Mesenchymal stem cell (in vitro differentiated cells and primary cell): ENCODE measurements at regions not wholly inside any gene's neighbourhood (a gene's known extent, or its start where the extent isn't known, plus 50 kb on each side); places are given as distances from the start of the nearest gene placed in this dataset.
"Not testable (repeated sequence)": the region's sequence is repeated elsewhere in the genome, so short reads cannot be mapped to it uniquely, and the experiment has no call there.

Experiments used
- DNase-seq: peaks from one replicate; pipeline ENCODE4 v3.0.0-alpha.2; 2013
- H2AFZ ChIP-seq: one replicate; pipeline ENCODE4 v1.6.1; 2013; ENCODE audit warnings: low read depth, mild to moderate bottlenecking, control low read depth, inconsistent platforms, low read length, moderate library complexity
- H2AK5ac ChIP-seq: 2 replicates; pipeline ENCODE4 v1.6.1; 2013; ENCODE audit warnings: low read length, moderate library complexity, mild to moderate bottlenecking, inconsistent platforms; ENCODE audit not compliant: severe bottlenecking
- H2BK120ac ChIP-seq: one replicate; pipeline ENCODE4 v1.6.1; 2013; ENCODE audit warnings: low read depth, mild to moderate bottlenecking, inconsistent platforms, low read length, moderate library complexity
- H2BK12ac ChIP-seq, 2 experiments: one replicate each; pipeline ENCODE4 v1.6.1; 2013; ENCODE audit warnings: inconsistent platforms in 2 of 2, low read length in 2 of 2, mild to moderate bottlenecking in 2 of 2, moderate library complexity in 2 of 2, control low read depth in 1 of 2
- H2BK15ac ChIP-seq: one replicate; pipeline ENCODE4 v1.6.1; 2013; ENCODE audit warnings: mild to moderate bottlenecking, low read depth, inconsistent platforms; ENCODE audit not compliant: poor library complexity, severe bottlenecking
- H2BK5ac ChIP-seq: 2 replicates; pipeline ENCODE4 v1.6.1; 2013; ENCODE audit warnings: low read depth, mild to moderate bottlenecking, low read length, control low read depth, inconsistent platforms; ENCODE audit not compliant: poor library complexity, severe bottlenecking
- H3K14ac ChIP-seq, 2 experiments: one replicate each; pipeline ENCODE4 v1.6.1; 2013; ENCODE audit warnings: inconsistent platforms in 2 of 2, low read length in 2 of 2, control low read depth in 1 of 2, mild to moderate bottlenecking in 1 of 2, moderate library complexity in 1 of 2
- H3K18ac ChIP-seq, 2 experiments: one replicate each; pipeline ENCODE4 v1.6.1; 2013; ENCODE audit warnings: inconsistent platforms in 2 of 2, low read length in 2 of 2, control low read depth in 1 of 2, low read depth in 1 of 2, mild to moderate bottlenecking in 1 of 2
- H3K23ac ChIP-seq, 2 experiments: one replicate each; pipeline ENCODE4 v1.6.1; 2013; ENCODE audit warnings: inconsistent platforms in 2 of 2, low read length in 2 of 2, mild to moderate bottlenecking in 2 of 2, moderate library complexity in 2 of 2, control low read depth in 1 of 2
- H3K27ac ChIP-seq: 2 replicates; pipeline ENCODE4 v1.5.1; 2013; ENCODE audit warnings: mild to moderate bottlenecking, moderate library complexity, low read length, control low read depth, inconsistent platforms; ENCODE audit not compliant: poor library complexity, severe bottlenecking
- H3K27me3 ChIP-seq, 2 experiments: 2 replicates each; pipeline versions ENCODE4 v1.6.1 to v1.7.0; 2013; ENCODE audit warnings: low read length in 2 of 2, mild to moderate bottlenecking in 2 of 2, moderate library complexity in 2 of 2, control low read depth in 1 of 2, inconsistent platforms in 1 of 2; ENCODE audit not compliant: control insufficient read depth in 1 of 2, insufficient read depth in 1 of 2
- H3K36me3 ChIP-seq, 2 experiments: 2 replicates each; pipeline versions ENCODE4 v1.6.1 to v1.7.0; 2013; ENCODE audit warnings: low read length in 2 of 2, control low read depth in 1 of 2, inconsistent platforms in 1 of 2, low read depth in 1 of 2, mild to moderate bottlenecking in 1 of 2; ENCODE audit not compliant: insufficient read depth in 2 of 2, control insufficient read depth in 1 of 2
- H3K4ac ChIP-seq, 2 experiments: one replicate each; pipeline ENCODE4 v1.6.1; 2013; ENCODE audit warnings: inconsistent platforms in 2 of 2, low read length in 2 of 2, mild to moderate bottlenecking in 2 of 2, moderate library complexity in 2 of 2, control low read depth in 1 of 2, low read depth in 1 of 2
- H3K4me1 ChIP-seq: 2 replicates; pipeline ENCODE4 v1.6.1; 2013; ENCODE audit warnings: low read depth, low read length, control low read depth; ENCODE audit not compliant: control insufficient read depth, insufficient read depth
- H3K4me2 ChIP-seq: 2 replicates; pipeline ENCODE4 v1.6.1; 2013; ENCODE audit warnings: low read length, mild to moderate bottlenecking, inconsistent platforms; ENCODE audit not compliant: poor library complexity, severe bottlenecking
- H3K4me3 ChIP-seq, 2 experiments: 2 replicates each; pipeline versions ENCODE4 v1.5.1 to v1.7.0; 2013; ENCODE audit warnings: low read length in 2 of 2, mild to moderate bottlenecking in 2 of 2, control low read depth in 1 of 2, low read depth in 1 of 2; ENCODE audit not compliant: insufficient read depth in 1 of 2
- H3K79me1 ChIP-seq: replicated peaks from 2 replicates; pipeline ENCODE4 v1.6.1; 2013; ENCODE audit warnings: mild to moderate bottlenecking, control low read depth, low read length, inconsistent platforms; ENCODE audit not compliant: poor library complexity, severe bottlenecking
- H3K9ac ChIP-seq: 2 replicates; pipeline ENCODE4 v1.7.0; 2013; ENCODE audit warnings: mild to moderate bottlenecking, low read length, moderate library complexity
- H3K9me3 ChIP-seq: 2 replicates; pipeline ENCODE4 v1.7.0; 2013; ENCODE audit warnings: mild to moderate bottlenecking, low read length; ENCODE audit not compliant: control insufficient read depth
- H4K8ac ChIP-seq: one replicate; pipeline ENCODE4 v1.6.1; 2013; ENCODE audit warnings: inconsistent platforms, mild to moderate bottlenecking, low read length, moderate library complexity
- H4K91ac ChIP-seq: one replicate; pipeline ENCODE4 v1.6.1; 2013; ENCODE audit warnings: mild to moderate bottlenecking, low read length, inconsistent platforms
- WGBS: methylation state at CpG from one replicate; pipeline ENCODE4 v1.1.7; 2013; ENCODE audit warnings: mixed read lengths; 5-methylcytosine and 5-hydroxymethylcytosine counted together

GRCh38 chr1:221525749-221526148 is 216.1 kb downstream of the DUSP10 start:
- Histone ChIP-seq H3K14ac (no peak overlapping the region), H2AFZ (no peak overlapping the region), H4K91ac (no peak overlapping the region), H3K9me3 (no peaks in the 10 kb centered on the region), H4K8ac (no peak overlapping the region), H3K4ac (no peak overlapping the region), H3K79me1 (no peaks in the 10 kb centered on the region), H2AK5ac (no peak overlapping the region), H3K23ac (no peak overlapping the region), H2BK5ac (no peak overlapping the region), H3K4me2 (no peak overlapping the region), H3K4me1 (no peaks in the 10 kb centered on the region), H2BK12ac (no peak overlapping the region), H3K9ac (no peak overlapping the region), H3K4me3 (no peak overlapping the region), H3K27me3 (no peaks in the 10 kb centered on the region), H2BK15ac (no peak overlapping the region), H2BK120ac (no peak overlapping the region), H3K18ac (no peak overlapping the region), H3K27ac (no peak overlapping the region), H3K36me3 (no peaks in the 10 kb centered on the region)
- 50% methylated on average over 1 of the region's 2 CpGs for WGBS
- peak; percentile 30 for DNase-seq

- Histone ChIP-seq H3K4ac (no peak overlapping the region), H2AFZ (no peak overlapping the region), H3K27me3 (no peaks in the 10 kb centered on the region), H3K4me3 (no peak overlapping the region), H3K23ac (no peak overlapping the region), H2BK12ac (no peak overlapping the region), H4K91ac (no peak overlapping the region), H3K18ac (no peak overlapping the region), H2BK5ac (no peak overlapping the region), H3K36me3 (no peaks in the 10 kb centered on the region), H3K9me3 (no peaks in the 10 kb centered on the region), H2BK15ac (no peak overlapping the region), H2AK5ac (no peak overlapping the region), H2BK120ac (no peak overlapping the region), H3K27ac (no peak overlapping the region), H3K4me2 (no peak overlapping the region), H3K14ac (no peak overlapping the region), H3K9ac (no peak overlapping the region), H3K79me1 (no peaks in the 10 kb centered on the region), H4K8ac (no peak overlapping the region), H3K4me1 (no peaks in the 10 kb centered on the region)
- DNase-seq, result no peak
- WGBS, result 90% methylated on average over 3 of the region's 3 CpGs
Observed at GRCh38 chr1:221527302-221527701, 214.6 kb downstream of the DUSP10 start.

GRCh38 chr1:221527886-221528624 is 213.8 kb downstream of the DUSP10 start:
- H2BK12ac ChIP-seq, result no peak overlapping the region
- H2AFZ ChIP-seq, result no peak overlapping the region
- H2AK5ac ChIP-seq, result no peak overlapping the region
- H2BK5ac ChIP-seq, result no peak overlapping the region
- WGBS, result 94% methylated on average over 3 of the region's 3 CpGs
- no peaks in the 10 kb centered on the region for H3K9me3 ChIP-seq
- no peaks in the 10 kb centered on the region for H3K4me1 ChIP-seq
- no peak overlapping the region for H2BK120ac ChIP-seq
- H3K27me3 ChIP-seq, result no peaks in the 10 kb centered on the region
- no peak overlapping the region for H3K9ac ChIP-seq
- no peak overlapping the region for H4K8ac ChIP-seq
- H4K91ac ChIP-seq, result no peak overlapping the region
- H2BK15ac ChIP-seq, result no peak overlapping the region
- no peaks in the 10 kb centered on the region for H3K36me3 ChIP-seq
- no peak overlapping the region for H3K4ac ChIP-seq
- no peak overlapping the region for H3K4me2 ChIP-seq
- DNase-seq, result no peak
- no peak overlapping the region for H3K23ac ChIP-seq
- H3K4me3 ChIP-seq, result no peak overlapping the region
- H3K18ac ChIP-seq, result peak overlapping the region in 1 of 2 experiments; percentile 7
- no peaks in the 10 kb centered on the region for H3K79me1 ChIP-seq
- no peak overlapping the region for H3K27ac ChIP-seq
- H3K14ac ChIP-seq, result peak overlapping the region in 1 of 2 experiments; percentile 81

GRCh38 chr1:221530159-221530558 is 211.7 kb downstream of the DUSP10 start:
- 100% methylated on average over 1 of the region's 1 CpG for WGBS
- H2BK120ac ChIP-seq, H3K4me1 ChIP-seq, H3K9ac ChIP-seq, H2AFZ ChIP-seq, H3K27me3 ChIP-seq, H3K79me1 ChIP-seq, H3K4me3 ChIP-seq, H4K91ac ChIP-seq, H2BK12ac ChIP-seq, H3K4ac ChIP-seq, H3K36me3 ChIP-seq, H2BK5ac ChIP-seq, H3K18ac ChIP-seq, H3K9me3 ChIP-seq, H2BK15ac ChIP-seq, H4K8ac ChIP-seq, DNase-seq, H2AK5ac ChIP-seq, H3K23ac ChIP-seq, H3K27ac ChIP-seq, H3K4me2 ChIP-seq, H3K14ac ChIP-seq: not testable (repeated sequence)
